Activated CD8-positive, alpha-beta memory T cell treated with anti-CD3 and anti-CD28 coated beads for 1 hour (primary cell): ENCODE measurements at regions not wholly inside any gene's neighbourhood (a gene's known extent, or its start where the extent isn't known, plus 50 kb on each side); places are given as distances from the start of the nearest gene placed in this dataset.

ENCODE experiments used
- DNase-seq, 2 donors: peaks; one replicate each; pipeline ENCODE4 v3.0.0-alpha.2; 2020; ENCODE audit warnings: low read depth in 1 of 2; ENCODE audit errors: extremely low read depth in 1 of 2

GRCh38 chr2:58913082-58913726, 672.1 kb upstream of the FANCL start:
- DNase-seq = no peak

DNA sequence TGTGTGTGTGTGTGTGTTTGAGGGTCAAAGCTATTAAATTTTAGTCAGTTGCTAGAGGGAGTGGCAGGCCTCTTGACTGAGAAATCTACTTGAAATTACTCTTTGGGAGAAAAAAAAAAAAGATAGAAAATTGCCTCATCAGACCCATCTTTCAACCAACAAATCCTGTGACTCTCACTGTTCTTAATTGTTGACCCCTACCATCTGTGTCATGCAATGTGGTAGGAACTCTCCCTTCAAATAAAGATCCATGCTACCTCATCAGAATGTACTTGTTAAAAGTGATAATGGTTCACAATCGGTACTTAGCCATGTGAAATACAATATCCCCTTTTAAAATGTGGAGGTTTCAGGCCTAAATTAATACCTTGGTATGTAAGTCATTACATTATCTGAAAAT, 670.8 kb upstream of the FANCL start:
- no peak for DNase-seq

GRCh38 chr2:58908501-58909154, 667.5 kb upstream of the FANCL start:
- DNase-seq = no peak

- no peak for DNase-seq
Measured at GRCh38 chr2:58907644-58908043, 666.5 kb upstream of the FANCL start.

- DNase-seq = no peak
Measured at GRCh38 chr2:58906081-58906645, 665.0 kb upstream of the FANCL start.

GRCh38 chr2:58904095-58904494, 663.0 kb upstream of the FANCL start:
- DNase-seq = no peak

GRCh38 chr2:58903427-58903826, 662.3 kb upstream of the FANCL start:
- no peak for DNase-seq

GRCh38 chr2:58900246-58901027, 659.3 kb upstream of the FANCL start:
- no peak for DNase-seq

DNA sequence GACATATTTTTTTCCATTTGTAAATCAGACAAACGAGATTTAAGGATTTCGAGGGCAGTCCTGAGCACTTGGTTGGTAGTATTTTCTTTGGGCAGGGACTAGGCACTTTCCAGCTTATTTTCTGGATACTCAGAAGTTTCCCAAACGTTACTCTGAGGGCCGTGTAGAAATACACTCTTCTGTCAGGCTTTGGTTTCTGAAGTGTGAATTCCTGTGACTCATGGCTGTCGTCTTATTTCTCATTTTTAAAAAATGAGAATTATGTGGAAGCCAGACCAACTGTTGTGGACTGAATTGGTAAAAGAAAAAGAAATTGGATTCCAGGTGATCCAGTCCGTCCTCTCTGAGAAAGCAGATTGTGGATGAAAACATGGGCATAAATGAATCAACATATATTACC, 658.6 kb upstream of the FANCL start:
- DNase-seq = no peak

DNA sequence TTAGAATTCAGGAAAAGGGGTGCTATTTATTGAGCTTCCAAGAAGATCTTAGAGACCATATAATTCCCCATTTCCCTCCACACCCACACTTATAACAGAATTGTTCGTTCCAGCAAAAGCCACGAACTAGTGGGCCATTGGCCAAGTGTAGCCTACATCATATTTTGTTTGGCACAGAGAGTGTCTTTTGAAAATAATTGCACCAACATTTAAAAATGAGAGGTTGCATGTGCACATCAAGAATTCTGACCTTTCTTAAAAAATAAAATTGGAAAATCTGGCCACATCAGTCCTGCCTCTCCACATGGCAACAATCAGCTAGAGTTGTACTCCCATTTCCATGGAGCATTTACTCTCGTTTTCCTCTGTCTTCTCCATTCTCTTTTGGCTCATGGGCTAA, 655.5 kb upstream of the FANCL start:
- DNase-seq = no peak

DNA sequence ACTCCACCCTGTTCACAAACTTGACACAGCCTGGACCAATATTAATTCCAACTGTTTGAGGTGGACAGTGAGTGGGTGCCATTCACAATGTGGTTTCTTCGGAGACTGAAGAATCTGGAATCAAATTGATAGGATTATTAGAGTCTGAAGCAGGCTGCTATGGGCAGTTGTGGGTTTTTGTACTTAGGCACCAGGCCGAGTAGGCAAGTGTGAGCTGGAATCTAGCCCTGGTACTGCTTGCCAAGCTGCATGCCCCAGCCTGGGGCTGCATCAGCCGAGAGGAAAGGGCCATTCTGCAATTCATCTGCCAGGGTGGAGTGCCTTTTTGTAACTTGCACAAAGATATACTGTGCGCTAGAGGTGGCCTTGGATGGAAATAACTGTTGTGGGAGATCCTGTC, 654.7 kb upstream of the FANCL start:
- DNase-seq = no peak

DNA sequence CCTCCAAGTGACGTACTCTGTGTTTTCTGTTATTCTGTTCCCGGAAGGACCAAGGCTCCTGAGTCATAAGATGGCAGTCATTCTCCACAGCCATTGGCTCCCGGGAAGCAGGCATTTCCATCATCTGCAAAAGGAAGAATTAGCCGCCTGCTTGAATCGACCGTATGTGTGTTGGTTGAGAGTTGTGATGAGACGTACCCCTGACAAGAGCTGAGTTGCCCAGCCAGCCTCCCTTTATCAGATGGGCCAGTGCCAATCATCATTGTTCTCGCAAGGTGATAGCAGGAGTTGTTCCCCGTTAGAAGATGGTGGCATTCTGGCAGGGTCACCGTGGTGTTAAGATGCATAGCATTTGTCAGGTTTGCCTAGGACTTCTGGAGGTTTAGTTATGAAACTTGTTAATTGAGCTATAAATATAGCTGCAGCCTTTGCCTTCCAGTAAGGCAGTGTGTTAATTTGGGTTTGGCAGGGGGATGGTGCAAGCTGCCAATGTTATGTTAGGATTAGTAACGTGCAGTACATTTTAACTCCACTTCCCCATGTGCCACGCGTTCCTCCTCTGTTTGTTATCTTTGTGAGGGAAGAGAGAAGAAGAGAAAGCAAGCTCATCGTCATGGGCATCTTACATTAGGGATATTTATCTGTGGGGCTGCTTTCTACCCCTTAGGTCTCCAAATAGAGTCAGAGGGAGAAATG, 652.7 kb upstream of the FANCL start:
- DNase-seq = no peak

GRCh38 chr2:58891828-58892377, 650.8 kb upstream of the FANCL start:
- no peak for DNase-seq

DNA sequence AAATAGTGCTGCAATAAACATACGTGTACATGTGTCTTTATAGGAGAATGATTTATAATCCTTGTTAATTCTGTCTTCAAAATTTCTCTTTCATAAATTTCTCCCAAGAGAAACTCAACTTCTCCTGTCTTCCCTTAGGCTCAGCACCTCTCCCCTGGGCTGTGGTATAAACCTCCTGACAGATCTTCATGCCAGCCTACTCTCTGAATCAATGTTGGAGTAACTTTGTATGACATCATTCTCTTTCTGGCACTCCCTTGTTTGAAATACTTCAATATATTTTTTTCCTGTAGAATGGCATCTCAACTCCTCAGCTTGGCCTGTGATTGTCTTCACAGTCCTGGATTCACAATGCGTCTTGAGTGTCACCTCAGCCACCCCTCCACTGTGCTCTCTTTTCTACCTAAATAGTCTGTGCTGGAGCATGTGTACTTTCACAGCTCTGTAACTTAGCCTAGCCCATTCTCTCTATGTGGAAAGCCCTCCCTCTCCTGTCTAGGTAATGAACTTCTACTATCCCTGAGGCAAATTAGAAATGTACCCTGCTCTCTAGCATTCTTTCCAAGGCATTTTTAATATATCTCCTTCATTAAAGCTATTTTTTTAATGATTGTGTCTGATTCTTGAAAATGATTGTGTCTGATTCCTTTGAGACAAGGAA, 649.9 kb upstream of the FANCL start:
- DNase-seq = no peak

- DNase-seq = no peak
Measured at GRCh38 chr2:58886009-58886408, 644.9 kb upstream of the FANCL start.

- no peak for DNase-seq
Measured at GRCh38 chr2:58879834-58880233, 638.7 kb upstream of the FANCL start.

DNA sequence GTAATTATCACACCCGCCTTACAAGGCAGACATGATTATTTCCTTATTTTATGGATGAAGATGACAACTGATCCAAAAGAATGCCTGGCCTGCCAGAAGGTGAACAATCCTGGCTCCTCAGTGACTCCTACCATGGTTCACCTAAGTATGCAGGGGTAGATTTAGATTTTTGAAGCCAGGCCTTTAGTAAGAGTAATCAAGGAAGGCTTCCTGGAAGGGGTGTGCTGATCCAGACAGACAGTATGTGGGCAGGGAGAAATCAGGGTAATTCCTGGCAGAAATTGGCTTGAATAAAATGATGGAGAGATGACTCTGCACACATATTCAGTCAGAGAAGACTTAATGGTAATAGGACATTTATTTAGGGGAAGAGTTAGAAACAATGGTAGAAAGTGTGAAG, 637.7 kb upstream of the FANCL start:
- no peak for DNase-seq

DNA sequence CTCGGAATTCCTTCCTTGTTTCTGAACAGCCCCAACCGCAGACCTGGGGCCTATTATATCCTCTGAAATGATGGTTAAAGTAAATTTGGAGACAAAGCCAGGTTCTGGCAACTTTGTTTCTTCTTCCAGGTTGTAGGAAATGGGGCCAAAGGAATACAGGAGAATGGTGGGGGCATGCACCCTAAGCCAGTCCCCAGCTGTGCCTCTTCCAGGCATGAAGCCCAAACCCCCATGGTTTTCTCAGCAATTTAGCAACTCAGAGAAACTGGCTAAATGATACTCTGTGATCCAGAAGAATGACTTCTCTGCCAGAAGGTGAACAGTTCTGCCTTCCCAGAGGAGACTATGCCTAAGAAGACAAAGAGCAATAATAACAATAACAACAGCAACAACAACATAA, 635.0 kb upstream of the FANCL start:
- no peak for DNase-seq

DNA sequence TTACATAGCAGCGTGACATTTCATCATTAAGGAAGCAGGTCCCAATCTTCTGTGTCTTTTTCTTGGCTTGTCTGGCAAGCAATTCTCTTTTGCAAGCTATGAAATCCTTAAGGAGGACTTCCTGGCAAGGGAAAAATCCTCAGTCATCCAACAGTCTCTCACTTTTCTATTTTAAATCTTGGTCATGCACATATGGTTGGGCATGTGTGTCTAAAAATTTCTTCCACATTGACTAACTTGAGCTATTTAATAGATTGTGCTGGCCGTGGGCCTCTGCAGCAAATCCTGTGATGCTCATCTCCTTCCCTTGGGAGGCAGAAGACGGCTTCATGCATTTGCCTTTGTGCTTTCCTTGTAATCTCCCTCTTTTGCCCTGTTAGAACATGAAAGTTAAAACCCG, 634.3 kb upstream of the FANCL start:
- no peak for DNase-seq

GRCh38 chr2:58871469-58872142, 630.5 kb upstream of the FANCL start:
- DNase-seq = no peak
